GM19239 (cell line): ENCODE measurements at regions not wholly inside any gene's neighbourhood (a gene's known extent, or its start where the extent isn't known, plus 50 kb on each side); places are given as distances from the start of the nearest gene placed in this dataset.

ENCODE experiments used
- DNase-seq: peaks from one replicate; pipeline ENCODE4 v3.0.0; 2011; ENCODE audit warnings: low spot score; ENCODE audit not compliant: insufficient read length
- FAIRE-seq: peaks from 2 replicates; lab custom pipeline; 2011; peaks lifted over from hg19 to GRCh38; lab: Jason Lieb, UNC

- FAIRE-seq: peak; percentile 55
- no peak for DNase-seq
Measured at GRCh38 chr7:20267482-20267881, 50.3 kb upstream of the MACC1 start.

DNA sequence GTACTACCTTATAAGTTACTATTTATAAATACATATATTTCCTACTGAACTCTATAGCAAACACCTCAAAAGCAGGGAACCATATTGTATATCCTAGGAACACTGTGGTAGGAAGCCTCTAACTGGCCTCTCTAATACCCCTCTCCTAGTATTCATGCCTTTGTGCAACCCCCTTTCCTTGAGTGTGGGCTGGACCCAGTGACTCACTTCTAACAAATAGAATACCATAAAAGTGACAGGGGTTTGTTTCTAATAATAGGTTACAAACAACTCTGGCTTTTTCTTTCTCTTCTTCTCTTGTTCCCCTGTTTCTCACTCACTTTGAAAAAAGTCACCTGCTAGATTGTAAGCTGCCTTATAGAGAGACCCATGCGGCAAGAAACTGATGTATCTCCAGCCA, 51.6 kb upstream of the MACC1 start:
- no peak for FAIRE-seq
- DNase-seq: no peak

DNA sequence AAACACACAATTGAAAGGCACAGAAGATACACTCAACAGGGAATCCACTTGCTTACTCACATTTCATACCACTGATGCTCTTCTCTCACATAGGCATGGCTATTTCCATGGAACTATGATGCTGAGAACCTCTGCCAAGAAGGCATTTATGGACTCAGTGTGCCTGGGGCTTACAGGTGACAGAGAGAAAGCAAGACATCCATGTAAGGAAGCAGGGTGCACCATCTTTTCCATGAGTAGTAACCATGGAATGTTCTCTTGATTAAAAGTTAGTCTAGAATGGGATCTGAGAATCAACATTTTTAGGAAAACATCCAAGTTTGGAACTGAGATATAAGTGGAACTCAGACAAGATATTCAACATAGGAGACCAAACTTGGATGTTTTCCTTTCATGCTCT, 52.5 kb upstream of the MACC1 start:
- FAIRE-seq (no peak), DNase-seq (no peak)

DNA sequence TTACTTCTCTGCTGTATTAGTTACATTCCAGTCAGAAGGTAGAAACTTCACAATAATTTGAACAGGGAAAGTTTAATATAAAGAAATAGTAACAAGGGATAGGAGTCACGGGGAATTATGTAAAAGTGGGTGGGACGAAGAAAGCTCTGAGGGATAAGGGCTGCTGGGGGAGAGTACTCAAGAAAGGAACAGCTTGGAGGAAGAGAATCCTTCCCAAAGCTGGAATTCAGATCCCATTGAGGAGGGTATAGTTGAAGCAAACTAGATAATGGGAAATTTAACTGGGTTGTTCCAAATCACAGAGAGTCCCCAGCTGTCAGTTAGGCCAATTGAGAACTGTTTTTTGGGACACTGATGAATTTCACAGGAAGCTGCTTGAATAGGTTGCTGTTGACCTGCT, 53.2 kb upstream of the MACC1 start:
- no peak for FAIRE-seq
- no peak for DNase-seq

DNA sequence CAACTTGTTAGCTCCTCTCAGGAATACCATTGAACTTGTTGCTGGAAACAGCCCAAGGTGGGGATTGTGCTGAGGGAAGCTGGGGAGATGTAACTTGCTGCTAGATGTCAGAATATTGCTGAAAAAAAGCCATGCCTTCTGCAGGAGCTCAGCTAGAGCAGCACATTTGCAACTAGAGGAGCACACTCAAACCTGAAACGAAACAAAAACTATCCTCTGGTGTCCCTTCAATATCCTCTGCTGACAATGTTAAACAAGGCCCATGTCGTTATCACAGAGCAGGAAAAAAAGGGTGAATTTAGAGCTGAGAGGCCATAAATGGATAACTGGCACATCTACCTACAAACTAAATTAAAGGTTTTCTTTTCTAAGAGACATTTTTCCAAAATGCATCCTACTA, 53.7 kb upstream of the MACC1 start:
- peak; percentile 13 for DNase-seq
- FAIRE-seq: peak; percentile 99

DNA sequence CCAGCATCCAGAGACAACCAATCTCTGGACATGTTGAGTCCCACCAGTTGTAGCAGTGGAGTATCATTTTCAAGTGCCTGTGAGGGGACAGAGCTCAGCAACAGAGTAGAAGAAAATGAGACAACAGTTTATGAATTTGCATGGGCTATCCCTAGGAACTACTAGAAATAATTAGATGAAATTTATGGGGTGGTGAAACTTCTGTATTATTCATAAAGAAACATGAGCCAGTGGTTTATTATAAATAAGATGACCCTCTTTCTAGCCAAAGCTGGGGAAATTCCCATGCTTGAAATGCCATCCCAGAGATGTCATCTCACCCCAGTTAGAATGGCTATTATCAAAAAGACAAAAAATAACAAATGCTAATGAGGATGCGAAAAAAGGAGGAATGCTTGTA, 55.1 kb upstream of the ITGB8 start:
- FAIRE-seq (no peak), DNase-seq (no peak)

GRCh38 chr7:20276705-20277472, 53.8 kb upstream of the ITGB8 start:
- FAIRE-seq (peak; percentile 55), DNase-seq (no peak)

DNA sequence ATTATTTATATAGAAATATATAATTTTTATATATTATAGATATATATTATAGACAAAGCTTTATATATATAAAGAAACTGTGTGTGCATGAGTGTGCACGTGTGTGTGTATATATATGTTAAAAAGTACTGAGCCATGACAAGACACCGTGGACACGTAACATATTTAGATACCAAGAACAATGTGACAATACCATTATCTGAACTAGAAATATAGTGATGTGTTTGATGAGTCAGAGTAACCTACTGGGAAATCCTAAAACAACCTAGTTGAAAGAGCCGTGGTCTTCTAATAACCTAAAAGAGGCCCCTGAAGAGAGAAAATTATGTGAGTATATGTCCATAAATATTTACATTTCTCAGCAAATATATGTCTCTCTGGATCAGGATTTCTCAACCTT, 50.7 kb upstream of the ITGB8 start:
- DNase-seq (no peak), FAIRE-seq (no peak)

DNA sequence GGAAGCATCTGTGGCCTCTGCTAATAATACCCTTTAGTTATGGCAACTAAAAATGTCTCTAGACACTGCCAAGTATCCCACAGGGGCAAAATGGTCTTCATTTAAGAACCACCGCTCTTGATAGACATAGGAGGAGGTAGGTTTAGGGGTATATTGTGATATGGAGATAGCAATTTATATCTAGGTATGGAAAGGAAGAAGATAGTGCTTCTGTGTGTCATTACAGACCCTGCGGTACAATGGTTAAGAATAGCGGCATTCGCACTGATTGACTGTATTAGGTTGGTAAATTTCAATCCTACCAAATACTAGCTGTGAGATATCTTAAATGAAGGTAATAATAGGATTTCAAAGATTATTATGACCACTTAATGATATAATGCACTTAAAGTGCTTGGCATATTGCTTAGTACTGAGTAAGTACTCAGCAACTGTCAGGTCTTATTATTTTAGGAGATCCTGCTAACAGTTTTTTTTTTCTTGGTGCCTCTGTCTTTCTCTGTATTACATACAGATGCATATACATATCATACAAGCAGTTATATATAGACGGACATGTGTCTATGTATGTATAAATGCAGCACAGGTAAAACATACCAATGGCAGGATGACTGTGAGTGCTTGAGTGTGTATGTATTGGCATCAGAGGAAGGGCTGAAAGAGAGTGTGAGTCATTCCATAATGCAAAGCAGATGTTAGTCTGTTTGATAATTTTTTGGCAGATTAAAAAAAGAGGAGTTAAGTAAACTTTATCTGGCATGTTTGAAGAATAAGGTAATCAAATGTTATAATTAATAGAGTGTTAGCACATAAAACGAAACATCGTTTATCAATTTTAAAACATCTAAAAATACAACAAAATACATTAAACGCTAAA, 50.0 kb upstream of the ITGB8 start:
- FAIRE-seq (no peak), DNase-seq (no peak)
